NCI-H524 treated with DMSO at 0.1 percent for 48 hours (cell line): ENCODE measurements at regions not wholly inside any gene's neighbourhood (a gene's known extent, or its start where the extent isn't known, plus 50 kb on each side); places are given as distances from the start of the nearest gene placed in this dataset.
A peak's percentile ranks its signal among the peaks of the same experiment; 100 is the strongest.

Experiments used
- DNase-seq: peaks from one replicate; lab custom pipeline; 2025; lab: John Stamatoyannopoulos, UW

DNA sequence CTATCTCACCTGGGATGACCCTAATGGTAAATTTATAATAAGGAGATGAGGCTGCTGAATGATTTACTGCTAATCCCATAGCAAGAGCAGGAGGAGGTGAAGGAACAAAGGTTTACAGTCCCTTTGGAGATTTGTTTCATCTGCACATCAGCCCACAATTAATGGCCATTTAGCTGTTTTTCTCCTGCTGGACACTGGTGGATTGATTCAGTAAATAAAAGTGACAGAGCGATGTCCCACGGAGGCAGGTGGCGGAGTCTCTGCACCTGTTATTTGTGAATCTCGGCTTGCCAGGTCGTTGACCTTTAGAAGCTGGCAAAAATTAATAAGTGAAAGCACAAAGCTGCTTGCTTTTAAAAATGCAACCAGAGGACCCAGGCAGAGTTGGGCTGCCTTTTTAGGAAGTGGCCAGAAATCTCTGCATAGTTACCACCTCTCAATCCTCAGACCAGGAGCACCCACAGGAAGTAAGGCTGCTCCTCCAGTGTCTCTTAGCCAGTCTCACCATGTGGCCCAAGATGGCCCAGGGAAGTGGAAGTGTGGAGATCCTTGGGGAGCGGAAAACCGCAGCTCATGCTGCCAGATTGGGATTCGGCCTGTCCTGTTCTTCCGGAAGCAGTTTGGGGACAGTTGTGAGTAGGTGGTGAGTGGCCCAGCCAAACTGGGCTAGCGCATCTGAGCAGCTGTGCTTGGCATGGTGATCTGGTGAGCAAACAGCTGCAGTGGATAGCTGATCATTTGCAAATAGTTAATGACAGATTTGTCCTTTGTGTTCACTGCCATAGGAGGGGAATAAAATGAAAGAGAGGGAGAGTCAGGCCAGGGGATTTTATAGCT, 1005.7 kb upstream of the PIK3C3 start:
- DNase-seq: no peak

DNA sequence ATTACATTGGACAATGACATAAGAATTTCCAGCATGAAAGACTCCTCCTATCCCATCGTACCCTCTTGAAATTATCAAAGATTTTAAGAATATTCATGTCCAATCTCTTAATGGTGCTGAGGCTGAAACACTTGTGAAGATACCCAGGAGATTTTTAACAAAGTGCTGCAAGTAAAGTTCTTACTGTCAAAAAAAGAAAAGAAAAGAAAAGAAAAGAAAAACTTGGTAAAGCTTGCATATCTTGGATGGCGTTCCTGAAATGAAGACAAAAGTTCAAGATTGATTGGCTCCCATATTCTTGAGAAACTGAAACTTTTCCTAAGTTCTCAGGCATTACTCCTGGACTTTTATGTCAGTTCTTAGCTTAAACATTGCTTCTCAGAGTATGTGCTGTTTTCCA, 1010.5 kb upstream of the PIK3C3 start:
- no peak for DNase-seq

DNA sequence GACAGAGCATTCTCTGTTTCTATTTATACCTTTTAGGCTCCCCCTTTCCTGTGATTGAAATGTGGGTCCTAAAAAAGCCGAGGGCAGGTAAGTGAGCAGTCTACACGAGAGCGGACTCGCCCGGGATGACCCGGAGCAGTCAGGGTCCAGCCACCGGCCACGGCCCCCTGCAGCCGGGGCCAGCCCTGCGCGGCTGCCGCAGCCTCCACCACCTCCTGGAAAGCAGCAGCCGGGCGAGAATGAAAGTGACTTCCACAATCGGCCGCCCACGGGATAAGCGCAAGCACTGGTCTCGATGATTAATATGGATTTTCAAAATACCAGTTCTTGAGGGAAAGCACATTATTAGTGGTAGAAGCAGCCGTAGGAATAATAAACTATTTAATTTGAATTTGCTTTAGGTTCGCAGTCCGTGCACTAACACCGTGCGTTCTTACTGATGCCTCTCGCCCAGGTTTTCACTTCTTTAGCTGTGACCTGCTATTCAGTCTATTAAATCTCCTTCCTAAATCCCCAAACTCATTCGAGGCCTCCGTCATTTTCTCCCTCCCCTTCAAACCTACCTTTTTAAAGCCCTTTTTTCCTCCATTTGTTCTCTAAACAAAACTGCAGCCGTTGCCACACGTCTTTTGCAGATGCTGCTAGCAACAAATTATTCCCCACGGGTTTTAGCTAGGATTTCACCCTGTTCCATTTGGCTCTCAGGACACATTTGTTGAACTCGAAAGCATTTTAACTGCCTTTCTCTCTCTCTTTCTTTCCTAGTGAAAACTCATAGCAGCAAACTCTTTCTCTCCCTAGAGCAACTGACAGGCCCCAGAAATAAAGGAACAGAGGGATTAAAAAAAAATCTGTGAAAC, 1015.1 kb upstream of the PIK3C3 start:
- no peak for DNase-seq

DNA sequence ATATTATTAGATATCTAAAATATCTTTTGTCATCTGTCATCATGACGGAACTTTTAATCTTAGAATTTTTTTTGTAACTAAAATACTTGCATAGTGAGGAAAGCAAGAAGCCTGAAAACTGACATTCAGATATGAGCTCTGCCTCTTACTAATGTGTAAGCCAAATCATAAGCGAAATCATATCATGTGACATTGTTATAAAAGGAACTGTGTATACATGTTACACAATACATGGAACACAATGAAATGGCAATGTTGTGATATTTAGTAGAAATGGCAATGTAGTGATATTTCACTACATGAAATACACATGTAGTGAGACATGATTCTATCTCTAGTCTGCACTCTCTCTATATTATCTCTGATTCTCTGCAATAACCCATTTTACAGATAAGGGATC, 1016.4 kb upstream of the PIK3C3 start:
- no peak for DNase-seq

DNA sequence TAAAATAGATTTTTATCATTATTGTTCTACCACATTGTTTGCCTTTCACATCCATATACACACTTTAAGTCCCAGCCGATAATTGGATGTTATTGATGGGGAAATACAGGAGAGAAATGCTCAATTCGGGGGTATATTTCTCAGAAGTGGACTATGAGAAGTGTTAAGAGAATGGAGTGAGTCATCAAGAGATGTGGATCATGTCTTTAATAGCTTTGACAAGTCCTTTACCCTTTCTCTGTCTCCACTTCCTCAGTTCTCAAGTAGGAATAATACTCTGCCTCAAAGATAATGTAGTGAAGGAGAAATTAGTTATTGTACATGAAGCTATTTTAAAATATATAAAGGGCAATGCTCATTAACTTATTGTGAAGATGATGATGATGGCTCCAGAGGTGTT, 1017.6 kb upstream of the PIK3C3 start:
- DNase-seq: no peak

DNA sequence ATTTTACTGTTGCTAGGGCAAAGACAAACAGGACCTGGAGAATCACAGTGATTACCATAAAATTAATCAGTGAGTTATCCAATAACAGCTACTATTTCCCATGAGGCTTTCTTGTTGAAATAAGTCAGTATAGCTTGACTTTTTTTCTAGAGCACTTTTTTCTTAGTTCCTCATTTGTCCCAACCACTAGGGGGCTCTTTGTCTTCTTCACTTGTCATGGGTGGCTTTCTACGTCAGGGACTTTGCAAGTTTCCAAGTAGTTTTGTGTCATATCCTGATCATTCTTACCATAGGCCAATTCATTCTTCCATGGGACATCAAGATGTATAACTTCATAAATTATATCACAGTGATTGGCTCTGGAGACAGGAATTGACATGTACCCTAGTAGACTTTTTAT, 1019.6 kb upstream of the PIK3C3 start:
- DNase-seq: no peak

DNA sequence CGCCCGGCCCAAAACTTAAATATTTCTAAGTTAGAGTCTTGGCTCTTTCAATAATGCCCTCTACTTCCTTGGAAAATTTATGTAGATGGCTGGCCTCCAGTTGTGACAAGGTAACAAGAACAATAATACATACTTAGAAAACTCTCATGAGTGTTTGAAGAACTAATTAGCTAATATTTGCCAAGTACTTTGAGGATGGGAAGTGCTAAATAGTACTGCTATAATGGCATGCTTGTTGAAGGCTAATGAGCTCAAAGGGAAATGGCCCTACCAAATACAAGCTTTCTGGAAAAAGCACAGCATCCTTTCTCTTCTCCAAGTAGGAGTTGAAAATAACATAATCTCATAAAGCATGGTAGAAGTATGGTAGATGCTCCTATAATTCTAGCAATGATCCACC, 1022.2 kb upstream of the PIK3C3 start:
- DNase-seq: no peak

DNA sequence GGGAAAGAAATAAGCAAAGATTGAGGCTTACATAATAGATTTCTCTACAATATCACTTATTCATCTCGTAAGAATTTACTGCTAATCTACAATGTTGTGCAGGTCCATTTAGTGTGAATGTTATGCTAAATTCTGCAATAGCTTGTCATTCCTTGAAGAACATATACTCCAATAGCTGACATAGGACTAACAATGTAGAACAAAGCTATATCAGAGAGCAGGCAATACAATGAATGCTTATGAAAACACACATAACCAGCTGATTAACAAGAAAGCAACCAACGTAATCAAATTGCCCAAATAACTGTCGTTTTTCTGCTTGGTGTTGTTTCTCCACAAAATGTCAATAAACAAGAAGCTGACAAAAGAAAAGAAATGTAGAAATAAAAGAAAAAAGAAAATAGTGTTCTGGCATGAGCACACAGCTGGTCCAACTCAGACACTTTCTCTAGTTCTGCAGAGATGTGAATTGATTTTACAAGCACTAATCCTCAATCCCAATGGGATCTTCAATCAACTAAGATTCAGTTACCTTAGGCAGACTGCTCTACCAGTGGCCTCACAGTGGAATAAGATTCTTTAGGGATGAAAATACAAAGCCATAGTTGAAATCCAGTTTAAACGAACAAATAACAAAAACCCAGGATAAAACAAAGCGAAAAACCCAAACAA, 1024.7 kb upstream of the PIK3C3 start:
- DNase-seq: no peak

DNA sequence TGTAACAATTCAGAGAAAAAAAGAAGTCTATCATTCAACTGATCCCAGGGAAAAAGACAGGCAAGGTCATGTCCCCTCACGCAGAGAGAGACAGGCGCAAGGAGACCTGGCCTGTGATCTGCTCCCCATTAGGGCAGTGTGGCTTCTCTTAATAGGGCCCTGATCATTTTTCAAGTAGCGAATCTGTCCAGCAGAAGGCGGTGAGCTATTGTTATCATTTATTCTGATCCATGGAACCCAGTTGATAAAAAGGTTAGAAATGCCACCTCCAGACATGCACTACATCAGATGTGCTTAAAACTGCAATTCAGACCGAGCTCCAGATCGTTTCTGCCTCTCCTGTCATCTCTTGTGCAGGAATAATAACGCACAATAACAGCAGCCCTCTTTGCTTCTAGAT, 1025.6 kb upstream of the PIK3C3 start:
- DNase-seq: no peak

DNA sequence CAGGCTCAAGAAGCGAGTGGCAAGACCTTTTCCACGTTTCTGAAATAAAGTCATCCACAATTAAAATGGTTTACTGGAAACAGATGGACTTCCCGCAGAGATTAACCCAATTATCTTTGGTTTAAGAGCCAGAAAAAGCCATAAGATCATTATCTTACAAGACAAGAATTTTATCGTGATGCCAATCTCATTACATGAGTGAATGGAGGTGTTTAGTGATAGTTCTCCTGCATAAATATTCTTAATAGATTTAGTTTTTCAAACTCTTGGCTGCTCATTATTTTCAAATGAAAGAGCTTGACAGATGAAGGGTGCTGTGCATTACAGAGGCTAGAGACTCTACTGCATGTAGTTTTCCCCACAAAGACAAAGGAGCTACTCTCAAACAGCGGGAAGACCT, 1028.4 kb upstream of the PIK3C3 start:
- DNase-seq: peak; percentile 90

DNA sequence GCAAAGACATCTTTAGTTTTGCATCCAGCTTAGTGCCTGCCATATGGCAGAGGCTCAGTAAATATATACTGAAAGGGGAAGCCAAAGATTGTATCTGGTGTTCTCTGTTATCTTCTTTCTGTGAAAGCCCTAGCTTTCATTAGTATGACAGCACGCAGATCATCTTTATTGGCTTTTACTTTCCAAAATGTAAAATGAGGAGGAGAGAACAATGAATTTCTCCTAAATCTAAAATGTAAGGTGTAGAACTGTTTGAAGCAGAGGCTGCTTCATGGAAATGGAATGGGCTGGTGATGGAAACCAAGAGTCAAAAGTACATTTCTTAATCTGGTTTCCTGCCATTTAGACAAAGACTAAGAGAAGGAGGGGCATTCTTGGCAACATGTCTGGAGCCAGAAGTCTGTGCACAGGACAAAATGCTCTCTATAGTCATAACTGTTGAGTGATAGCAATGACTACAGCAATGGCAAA, 1029.9 kb upstream of the PIK3C3 start:
- DNase-seq: no peak

DNA sequence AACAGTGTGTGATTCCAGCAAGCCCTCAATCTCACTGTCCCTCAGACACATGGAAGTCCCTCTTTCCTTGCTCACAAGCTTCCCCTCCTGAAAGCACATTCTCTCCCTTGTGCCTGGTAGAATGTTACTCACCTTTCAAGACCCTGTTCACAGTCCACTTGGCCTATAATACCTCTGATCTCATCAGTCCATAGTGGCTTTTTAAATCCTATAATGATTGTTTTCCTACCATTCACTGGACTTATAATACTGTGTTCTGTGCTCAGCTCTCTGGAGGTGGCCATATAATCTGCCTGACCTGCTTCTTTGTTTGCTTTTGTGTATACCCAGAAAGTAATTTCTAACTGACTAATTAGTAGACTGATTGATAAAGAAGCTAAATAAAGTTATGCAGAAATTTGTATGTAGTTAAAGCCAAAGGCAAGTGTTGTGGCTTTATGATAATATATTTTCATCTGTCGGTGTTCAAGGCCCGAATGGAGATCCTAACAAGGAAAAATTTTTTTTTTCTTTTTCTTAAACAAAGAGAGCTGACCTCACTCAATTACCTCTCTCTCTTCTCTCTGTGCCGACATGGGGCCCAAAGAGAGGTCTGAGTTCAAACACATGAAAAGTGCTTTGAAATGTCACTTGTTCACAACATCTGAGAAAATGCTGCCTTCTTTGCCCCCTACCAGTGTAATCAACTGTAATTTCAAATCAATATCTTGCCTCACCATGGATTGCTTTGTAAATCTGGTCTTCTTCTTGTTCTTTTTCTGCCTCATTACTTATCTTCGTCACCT, 1033.0 kb upstream of the PIK3C3 start:
- DNase-seq: no peak

DNA sequence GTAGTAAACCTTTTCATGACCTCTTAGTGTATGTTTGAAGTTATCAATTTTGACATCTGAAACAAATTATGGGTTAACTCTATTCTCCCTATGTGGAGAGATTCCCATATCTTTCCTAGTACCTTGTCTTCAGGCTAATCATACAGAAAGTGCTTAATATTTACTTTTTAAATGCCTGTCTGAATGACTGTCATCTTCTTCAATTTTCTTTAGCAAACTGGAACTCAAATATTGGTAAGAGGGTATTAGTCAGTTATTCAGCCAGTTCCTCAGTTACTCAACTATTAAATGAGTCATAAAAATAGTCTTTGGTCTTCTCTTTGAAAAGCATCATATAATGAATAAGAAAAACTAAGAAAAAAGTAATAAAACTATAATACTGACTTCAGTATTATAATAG, 1038.0 kb upstream of the PIK3C3 start:
- DNase-seq: no peak

DNA sequence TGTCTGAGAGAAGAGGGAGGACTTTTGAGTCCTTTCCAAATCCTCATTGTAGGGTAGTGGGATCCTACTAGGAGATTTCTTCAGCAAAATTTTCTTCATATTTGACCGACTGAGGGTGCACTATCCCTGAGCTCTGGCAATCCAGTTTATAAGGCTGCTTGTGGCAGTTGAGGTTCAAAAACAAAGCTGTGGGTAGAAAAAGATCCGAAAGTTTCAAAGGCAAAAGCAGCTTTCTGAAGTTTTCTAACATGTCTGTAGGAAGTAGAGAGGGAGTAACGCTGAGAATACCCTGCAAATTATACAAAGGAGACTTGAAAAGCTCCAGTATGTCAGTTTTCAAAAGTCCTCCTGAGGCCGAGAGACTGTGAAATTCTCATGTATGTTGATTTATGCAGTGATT, 1039.3 kb upstream of the PIK3C3 start:
- no peak for DNase-seq

DNA sequence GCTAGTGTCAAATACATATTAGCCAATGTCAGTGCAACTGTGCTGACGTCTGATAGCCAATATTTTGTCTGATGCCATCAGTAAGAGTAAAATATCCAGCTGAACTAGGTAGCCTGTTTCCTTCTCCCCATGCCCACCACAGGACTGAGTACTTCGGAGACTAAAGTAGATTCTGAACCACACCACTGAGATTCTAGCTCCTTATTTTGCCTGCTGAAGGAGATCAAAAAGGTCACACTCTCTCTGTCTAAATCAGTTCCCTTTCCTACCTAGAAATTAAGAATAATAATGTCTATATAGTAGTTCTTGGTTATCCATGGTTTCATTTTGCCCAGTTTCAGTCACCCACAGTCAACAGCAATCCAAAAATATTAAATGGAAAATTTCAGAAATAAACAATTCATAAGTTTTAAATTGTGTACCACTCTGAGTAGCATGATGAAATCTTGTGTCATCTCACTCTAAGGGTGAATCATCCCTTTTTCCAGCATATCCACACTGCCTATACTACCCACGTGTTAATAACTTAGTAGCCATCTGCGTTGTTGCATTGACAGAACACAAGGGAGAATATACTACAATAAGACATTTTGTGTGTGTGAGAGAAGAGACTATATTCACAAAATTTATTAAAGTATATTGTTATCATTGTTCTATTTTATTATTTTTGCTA, 1043.3 kb upstream of the PIK3C3 start:
- no peak for DNase-seq

DNA sequence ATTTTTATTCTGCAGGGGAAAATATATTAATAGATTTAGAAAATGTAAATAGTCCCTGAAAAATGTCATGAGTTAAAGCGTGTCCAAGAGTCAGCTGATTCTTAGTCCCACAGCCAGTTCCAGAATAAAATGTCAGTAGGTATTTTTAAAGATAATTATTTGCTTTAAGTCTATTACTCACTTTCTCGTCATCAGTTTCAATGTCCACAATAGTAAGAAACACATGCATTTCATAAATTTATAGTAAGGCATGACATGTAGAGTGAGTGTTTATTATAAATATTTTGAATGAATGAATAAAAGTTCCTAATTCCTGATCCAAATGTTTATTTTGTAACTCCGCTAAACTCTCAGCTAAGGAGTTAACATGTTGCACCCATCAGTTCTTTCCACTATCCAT, 1044.0 kb upstream of the PIK3C3 start:
- no peak for DNase-seq

DNA sequence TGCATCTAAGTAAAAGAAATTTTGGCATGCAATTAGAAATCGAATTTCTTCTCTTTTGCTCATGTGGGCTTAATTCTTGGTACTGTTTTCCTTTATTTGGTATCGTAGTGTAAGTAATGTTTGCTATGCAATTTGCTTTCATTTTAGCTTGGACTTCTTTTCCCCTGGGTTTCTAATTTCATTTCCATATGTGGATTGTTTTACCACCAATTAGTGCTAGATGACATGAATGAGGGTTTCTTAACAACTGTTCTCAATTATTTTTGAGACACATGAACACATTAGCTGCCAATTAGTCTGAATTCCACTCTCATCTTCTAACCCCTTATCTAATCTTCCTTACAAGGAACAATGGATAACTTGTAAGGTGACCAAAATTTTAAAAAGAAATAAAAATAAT, 1047.2 kb upstream of the PIK3C3 start:
- peak; percentile 9 for DNase-seq

DNA sequence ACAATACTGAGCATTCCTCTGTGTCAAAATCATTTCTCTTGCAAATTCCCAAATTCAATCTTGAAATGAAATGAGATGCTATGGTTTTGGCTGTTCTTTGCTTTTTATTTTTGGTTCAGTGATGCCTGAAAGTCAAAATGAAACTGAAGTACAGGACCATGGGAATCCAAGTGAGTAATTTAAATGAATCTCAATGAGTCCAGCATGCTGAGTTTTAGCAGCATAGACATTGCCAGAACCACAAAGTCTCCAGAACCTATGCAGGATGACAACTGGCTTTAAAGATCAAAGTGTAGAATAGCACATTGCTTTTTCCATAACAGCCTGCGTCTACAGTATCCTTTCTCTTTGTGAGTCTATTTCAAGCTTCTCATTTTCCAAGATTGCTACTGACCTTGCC, 1050.7 kb upstream of the PIK3C3 start:
- DNase-seq: no peak

DNA sequence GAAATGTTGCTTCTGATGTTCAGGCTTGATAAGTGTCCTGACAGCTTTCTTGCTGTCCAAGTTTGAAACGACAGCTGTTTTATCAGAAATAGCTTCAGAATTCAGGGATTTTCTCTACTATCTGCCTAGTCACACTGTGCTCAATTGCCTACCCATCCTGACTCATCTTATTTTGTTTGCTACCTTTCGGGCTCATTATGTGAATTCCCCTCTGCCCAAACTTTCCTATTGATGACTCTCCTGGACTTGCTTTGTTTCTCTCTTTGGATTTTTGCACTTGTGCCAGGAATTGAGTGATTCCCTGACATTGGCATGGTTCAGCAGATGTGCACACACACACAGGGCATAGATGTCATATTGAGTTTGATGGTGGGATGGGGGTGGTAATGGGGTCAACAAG, 1052.6 kb upstream of the PIK3C3 start:
- no peak for DNase-seq

DNA sequence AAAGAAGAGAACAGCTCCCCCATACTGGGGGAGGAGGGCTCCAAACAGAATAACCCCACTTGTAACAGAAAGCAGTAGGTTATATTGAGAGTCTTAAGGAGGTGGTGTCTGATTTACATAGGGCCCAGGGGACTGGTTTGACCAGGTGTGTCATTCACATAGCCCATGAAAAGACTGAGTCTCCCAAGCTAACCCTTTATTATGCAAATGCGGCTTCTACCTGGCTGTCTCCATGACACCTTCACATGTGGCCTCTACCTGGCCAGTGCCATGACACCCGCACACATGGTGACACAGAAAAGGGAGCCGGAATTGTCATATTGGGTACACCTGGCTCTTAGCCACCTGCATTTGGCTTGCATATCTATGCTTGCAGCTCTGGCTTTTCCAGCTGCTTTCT, 1057.2 kb upstream of the PIK3C3 start:
- no peak for DNase-seq

DNA sequence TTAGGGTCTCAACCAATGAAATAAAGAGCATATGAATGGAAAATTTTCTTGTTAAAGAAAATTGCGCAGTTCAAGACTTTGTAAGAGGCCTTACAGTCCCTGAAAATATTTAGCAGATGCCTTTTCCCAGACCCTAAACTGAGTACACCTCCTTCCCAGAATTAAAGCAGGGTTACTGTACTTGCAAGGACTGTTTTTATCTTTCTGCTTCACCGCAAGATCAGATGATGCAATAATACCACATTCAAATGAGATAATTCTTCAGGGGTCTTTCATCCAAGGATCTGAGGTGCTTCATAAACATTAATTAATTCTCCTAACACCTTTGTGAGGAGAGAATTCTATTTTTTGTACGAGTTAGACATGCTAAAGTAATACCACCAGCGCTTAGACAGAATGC, 1071.8 kb upstream of the PIK3C3 start:
- no peak for DNase-seq
